Left lung (tissue), 4 donors: ENCODE measurements at regions not wholly inside any gene's neighbourhood (a gene's known extent, or its start where the extent isn't known, plus 50 kb on each side); places are given as distances from the start of the nearest gene placed in this dataset.

Experiments used
- ATAC-seq: fragments of 200-7000 bp; cut with Tn5 transposase; one replicate; pipeline ENCODE4 v1.9.1; 2020; ENCODE audit warnings: moderate library complexity
- DNase-seq, 4 donors: peaks; one replicate each; pipeline ENCODE4 v3.0.0-alpha.2; 2013 to 2020
- H3K27ac ChIP-seq, 2 donors: fragments of 200-600 bp; sonication (generic) in 1 of 2; one replicate each; pipeline versions ENCODE4 v1.5.0 to v1.8.0; 2020 to 2021
- H3K27me3 ChIP-seq, 2 donors: fragments of 200-600 bp; sonication (generic) in 1 of 2; one replicate each; pipeline versions ENCODE4 v1.5.0 to v1.8.0; 2020 to 2021
- H3K36me3 ChIP-seq, 2 donors: fragments of 200-600 bp; sonication (generic) in 1 of 2; one replicate each; pipeline versions ENCODE4 v1.5.0 to v1.8.0; 2020 to 2021
- H3K4me1 ChIP-seq, 2 donors: fragments of 200-600 bp; one replicate each; pipeline ENCODE4 v1.8.0; 2021
- H3K4me3 ChIP-seq, 2 donors: fragments of 200-600 bp; sonication (generic) in 1 of 2; one replicate each; pipeline versions ENCODE4 v1.5.0 to v1.8.0; 2020 to 2021; ENCODE audit warnings: mild to moderate bottlenecking in 1 of 2
- H3K9me3 ChIP-seq, 2 donors: fragments of 200-600 bp; sonication (generic) in 1 of 2; one replicate each; pipeline versions ENCODE4 v1.5.0 to v1.8.0; 2020 to 2021
- intact Hi-C, 2 donors: fragments of 100-400 bp; cut with DNase I; formaldehyde crosslinking; loops; one replicate each; pipeline versions ENCODE4 v1.11.2 to v1.14.2; 2022
- TF ChIP-seq, protein P1 (sequence below), 2 donors: fragments of 200-600 bp; sonication (generic) in 1 of 2; IDR thresholded peaks; one replicate each; pipeline versions ENCODE4 v1.5.0 to v1.8.0; 2021; ENCODE audit warnings: antibody characterized with exemption in 2 of 2
- donor health status: DM: no; HTN: yes; CAD: no.
- donor health status: DM: no; HTN: no; CAD: no.

DNA sequence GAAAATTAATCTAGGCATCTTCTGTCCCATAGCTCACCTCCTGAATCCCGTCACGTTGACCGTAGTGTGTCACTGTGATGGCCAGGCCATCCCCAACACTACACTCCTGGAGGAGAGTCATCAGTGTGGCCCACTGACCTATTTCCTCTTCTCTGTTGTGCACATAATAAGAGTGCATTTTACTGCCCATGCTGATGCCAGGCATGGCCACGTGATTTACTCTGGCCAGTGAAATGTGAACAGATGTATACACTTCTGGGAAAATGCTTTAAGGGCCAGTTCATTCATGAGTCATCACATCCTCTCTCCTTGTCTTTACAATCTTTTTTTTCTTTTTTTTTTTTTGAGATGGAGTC lies 101.9 kb upstream of the PIP4K2A start:
- H3K4me3 ChIP-seq: no peak overlapping the region
- no peaks in the 10 kb centered on the region for H3K36me3 ChIP-seq
- no peaks in the 10 kb centered on the region for H3K9me3 ChIP-seq
- TF ChIP-seq, protein P1, sequence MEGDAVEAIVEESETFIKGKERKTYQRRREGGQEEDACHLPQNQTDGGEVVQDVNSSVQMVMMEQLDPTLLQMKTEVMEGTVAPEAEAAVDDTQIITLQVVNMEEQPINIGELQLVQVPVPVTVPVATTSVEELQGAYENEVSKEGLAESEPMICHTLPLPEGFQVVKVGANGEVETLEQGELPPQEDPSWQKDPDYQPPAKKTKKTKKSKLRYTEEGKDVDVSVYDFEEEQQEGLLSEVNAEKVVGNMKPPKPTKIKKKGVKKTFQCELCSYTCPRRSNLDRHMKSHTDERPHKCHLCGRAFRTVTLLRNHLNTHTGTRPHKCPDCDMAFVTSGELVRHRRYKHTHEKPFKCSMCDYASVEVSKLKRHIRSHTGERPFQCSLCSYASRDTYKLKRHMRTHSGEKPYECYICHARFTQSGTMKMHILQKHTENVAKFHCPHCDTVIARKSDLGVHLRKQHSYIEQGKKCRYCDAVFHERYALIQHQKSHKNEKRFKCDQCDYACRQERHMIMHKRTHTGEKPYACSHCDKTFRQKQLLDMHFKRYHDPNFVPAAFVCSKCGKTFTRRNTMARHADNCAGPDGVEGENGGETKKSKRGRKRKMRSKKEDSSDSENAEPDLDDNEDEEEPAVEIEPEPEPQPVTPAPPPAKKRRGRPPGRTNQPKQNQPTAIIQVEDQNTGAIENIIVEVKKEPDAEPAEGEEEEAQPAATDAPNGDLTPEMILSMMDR (IDR thresholded peaks at IDR 0.05): no peak
- peak in 1 of 4 donors; percentile 40 for DNase-seq
- peak; percentile 71 for ATAC-seq
- peaks cover 0 to 12% of the 10 kb centered on the region in 2 donors for H3K4me1 ChIP-seq
- H3K27ac ChIP-seq: peak overlapping the region in 1 of 2 donors; percentile 64
- intact Hi-C loops: no loop called here
- H3K27me3 ChIP-seq: no peaks in the 10 kb centered on the region

DNA sequence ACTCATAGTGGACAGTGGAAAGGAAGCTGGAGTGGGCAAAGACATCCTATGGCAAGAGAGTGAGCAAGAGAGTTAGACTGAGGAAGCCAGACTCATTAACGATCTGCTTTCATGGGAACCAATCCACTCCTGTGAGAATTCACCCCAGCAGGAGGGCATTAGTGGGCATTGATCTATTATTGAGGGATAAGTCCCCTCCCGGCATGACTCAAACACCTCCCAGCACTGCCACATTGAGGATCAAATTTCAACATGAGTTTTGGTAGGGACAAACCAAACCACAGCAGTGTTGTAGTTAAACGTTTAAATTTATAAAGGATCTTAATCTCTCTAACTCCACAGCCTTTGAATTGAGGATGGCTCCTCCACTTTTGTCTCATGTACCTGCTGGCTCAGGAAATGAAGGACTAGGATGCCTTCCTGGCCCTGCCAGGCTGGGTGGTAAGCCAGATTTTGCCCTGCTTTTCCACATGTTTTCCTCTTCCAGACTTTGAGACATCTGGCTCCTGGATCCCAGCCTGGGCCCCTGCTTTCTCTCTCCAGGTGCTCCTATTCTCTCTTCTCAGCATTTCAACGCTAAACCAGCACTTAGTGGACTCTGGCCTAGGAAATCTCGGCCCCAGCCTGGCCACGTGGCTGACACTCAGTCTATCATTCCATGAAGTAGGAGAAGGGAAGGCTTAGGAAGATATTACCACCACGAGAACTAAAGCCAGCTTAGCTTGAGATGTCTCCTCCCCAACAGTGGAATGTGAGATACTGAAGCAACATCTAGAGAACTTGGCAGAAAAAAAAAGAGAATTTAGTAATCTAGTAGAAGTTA lies 96.5 kb upstream of the PIP4K2A start:
- H3K27ac ChIP-seq: no peak overlapping the region
- intact Hi-C loops: no loop called here
- DNase-seq (no peak), ATAC-seq (no peak)
- H3K27me3 ChIP-seq: no peaks in the 10 kb centered on the region
- peaks cover 0 to under 1% of the 10 kb centered on the region in 2 donors for H3K4me1 ChIP-seq
- TF ChIP-seq, protein P1 (IDR thresholded peaks at IDR 0.05): no peak
- H3K36me3 ChIP-seq: no peaks in the 10 kb centered on the region
- H3K9me3 ChIP-seq: no peaks in the 10 kb centered on the region
- no peak overlapping the region for H3K4me3 ChIP-seq

GRCh38 chr10:22807238-22807637 lies 92.9 kb upstream of the PIP4K2A start:
- no peaks in the 10 kb centered on the region for H3K9me3 ChIP-seq
- H3K27ac ChIP-seq: no peak overlapping the region
- H3K27me3 ChIP-seq: no peaks in the 10 kb centered on the region
- no peaks in the 10 kb centered on the region for H3K36me3 ChIP-seq
- intact Hi-C loops: no loop called here
- DNase-seq (no peak), ATAC-seq (no peak)
- no peak overlapping the region for H3K4me3 ChIP-seq
- TF ChIP-seq, protein P1 (IDR thresholded peaks at IDR 0.05): no peak
- H3K4me1 ChIP-seq: peaks cover 5 to 10% of the 10 kb centered on the region in 2 donors

- no peaks in the 10 kb centered on the region for H3K9me3 ChIP-seq
- H3K4me1 ChIP-seq: peaks cover 5 to 10% of the 10 kb centered on the region in 2 donors
- no peaks in the 10 kb centered on the region for H3K36me3 ChIP-seq
- H3K27ac ChIP-seq: no peak overlapping the region
- DNase-seq (peak in 2 of 4 donors; percentile 3 to 16), ATAC-seq (peak; percentile 37)
- intact Hi-C loops: no loop called here
- no peaks in the 10 kb centered on the region for H3K27me3 ChIP-seq
- no peak overlapping the region for H3K4me3 ChIP-seq
- TF ChIP-seq, protein P1 (IDR thresholded peaks at IDR 0.05): no peak
These were observed 90.9 kb upstream of the PIP4K2A start for GRCh38 chr10:22805304-22805703.

- ATAC-seq: no peak
- Histone ChIP-seq H3K4me3 (no peak overlapping the region), H3K27me3 (no peaks in the 10 kb centered on the region), H3K36me3 (no peaks in the 10 kb centered on the region), H3K4me1 (peaks cover 5 to 10% of the 10 kb centered on the region in 2 donors), H3K9me3 (no peaks in the 10 kb centered on the region), H3K27ac (no peak overlapping the region)
- TF ChIP-seq, protein P1 (IDR thresholded peaks at IDR 0.05): no peak
- no peak for DNase-seq
- intact Hi-C loops: no loop called here
These were observed 89.0 kb upstream of the PIP4K2A start for GRCh38 chr10:22803261-22803885.
